DMS153 treated with DMSO at 0.1 percent for 48 hours (cell line): ENCODE measurements at regions not wholly inside any gene's neighbourhood (a gene's known extent, or its start where the extent isn't known, plus 50 kb on each side); places are given as distances from the start of the nearest gene placed in this dataset.

Source experiments
- DNase-seq: peaks from one replicate; lab custom pipeline; 2025; ENCODE audit not compliant: unreplicated experiment; lab: John Stamatoyannopoulos, UW

DNA sequence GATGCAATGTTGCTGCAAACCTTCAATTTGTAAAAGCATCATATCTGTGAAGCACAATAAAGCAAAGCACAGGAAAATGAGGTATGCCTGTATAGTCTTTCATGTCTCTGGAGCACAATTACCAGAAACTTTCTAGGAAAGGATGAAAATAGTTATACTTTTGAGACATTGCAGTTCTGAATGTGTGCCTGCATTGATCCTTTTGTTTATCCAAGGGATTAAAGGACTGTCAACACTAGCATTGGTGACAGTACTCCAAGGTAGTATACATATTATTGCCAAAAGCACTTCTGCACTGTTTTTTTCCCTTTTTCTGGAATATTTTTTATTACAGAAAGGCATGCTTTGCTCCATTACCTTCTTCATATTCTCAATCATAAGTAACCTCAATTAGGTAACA, 476.0 kb downstream of the GABRG1 start:
- DNase-seq: no peak

DNA sequence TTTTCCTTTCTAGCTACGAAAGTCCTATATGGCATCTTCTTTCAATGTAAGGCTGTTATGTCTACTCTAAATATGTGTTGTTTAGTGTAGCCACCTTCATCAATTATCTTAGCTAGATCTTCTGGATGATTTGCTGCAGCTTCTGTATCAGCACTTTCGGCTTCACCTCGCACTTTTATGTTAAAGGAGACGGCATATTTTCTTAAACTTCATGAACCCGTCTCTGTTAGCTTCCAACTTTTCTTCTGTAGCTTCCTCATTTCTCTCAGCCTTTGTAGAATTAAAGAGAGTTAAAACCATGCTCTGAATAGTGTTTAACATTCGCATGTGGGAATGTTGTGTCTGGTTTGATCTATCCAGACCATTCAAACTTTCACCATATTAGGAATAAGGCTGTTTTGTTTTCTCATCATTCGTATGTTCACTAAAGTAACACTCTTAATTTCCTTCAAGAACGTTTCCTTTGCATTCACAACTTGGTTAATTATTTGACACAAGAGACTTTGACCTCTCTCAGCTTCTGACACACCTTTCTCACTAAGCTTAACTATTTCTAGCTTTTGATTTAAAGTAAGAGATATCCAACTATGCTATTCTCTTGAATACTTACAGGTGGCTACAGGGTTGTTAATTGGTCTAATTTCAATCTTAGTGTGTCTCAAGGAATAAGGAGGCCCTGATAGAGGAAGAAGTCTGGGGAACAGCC, 476.8 kb downstream of the GABRG1 start:
- no peak for DNase-seq

- DNase-seq: no peak
Observed at GRCh38 chr4:45640281-45640680, 483.6 kb downstream of the GABRG1 start.

GRCh38 chr4:45638641-45639040, 485.2 kb downstream of the GABRG1 start:
- DNase-seq: no peak

- DNase-seq: no peak
Observed at GRCh38 chr4:45636175-45636574, 487.7 kb downstream of the GABRG1 start.

GRCh38 chr4:45629717-45630116, 494.1 kb downstream of the GABRG1 start:
- no peak for DNase-seq

DNA sequence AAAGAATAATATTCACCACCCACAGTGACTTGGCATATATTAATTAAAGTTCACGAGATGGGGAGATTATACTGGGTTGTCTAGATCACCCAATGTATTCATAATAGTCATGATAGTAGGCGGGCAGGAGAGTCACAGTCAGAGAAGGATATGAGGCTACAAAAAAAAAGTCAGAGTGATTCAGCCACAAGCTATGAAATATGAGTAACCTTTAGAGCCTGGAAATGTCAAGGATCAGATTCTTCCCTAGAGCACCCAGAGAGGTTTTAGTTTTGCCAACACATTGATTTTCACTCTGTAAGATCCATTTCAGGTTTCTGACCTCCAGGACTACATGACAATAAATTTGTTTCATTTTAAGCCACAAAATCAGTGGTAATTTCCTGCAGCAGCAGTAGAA, 501.9 kb downstream of the GABRG1 start:
- no peak for DNase-seq

DNA sequence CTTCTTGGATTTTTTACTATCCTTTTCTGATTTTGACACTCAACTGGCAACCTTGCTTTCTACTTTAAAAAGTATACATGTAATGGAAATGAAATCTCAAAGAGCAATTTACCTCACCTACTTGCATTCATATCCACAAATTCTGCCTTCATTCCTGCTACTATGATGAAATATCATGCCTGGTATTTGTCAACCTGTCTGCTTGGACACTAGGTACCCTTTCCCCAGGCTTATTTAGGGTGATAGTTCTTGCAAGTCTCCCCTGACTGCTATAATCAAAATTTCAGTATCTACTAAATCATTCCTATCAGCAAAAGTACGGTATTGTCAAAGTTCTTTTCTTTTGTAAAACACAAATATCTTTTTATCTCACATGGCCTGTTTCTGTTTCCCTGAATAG, 503.0 kb downstream of the GABRG1 start:
- no peak for DNase-seq

GRCh38 chr4:45596379-45597101, 527.3 kb downstream of the GABRG1 start:
- DNase-seq: no peak

DNA sequence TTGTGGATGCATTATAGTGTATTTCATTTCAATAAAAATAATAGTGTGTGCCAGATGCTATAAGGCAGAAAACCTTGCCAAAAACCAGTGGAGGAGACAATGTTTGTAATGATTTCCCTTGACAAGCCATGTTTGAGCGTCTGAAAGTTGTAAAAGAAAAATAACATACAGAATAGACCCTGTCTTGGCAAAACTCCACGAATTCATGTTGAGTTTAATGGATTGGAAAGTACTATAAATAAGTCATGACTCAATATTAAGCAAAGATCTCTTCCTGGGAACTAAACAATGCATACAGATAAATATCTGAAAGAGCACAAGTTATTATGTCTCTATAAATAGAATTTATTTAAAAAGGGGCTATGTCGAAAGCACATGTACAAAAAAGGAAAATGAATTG, 543.5 kb downstream of the GABRG1 start:
- DNase-seq: peak; percentile 24

- no peak for DNase-seq
Observed at GRCh38 chr4:45578874-45579273, 545.0 kb downstream of the GABRG1 start.

GRCh38 chr4:45576275-45576674, 547.6 kb downstream of the GABRG1 start:
- DNase-seq: no peak

DNA sequence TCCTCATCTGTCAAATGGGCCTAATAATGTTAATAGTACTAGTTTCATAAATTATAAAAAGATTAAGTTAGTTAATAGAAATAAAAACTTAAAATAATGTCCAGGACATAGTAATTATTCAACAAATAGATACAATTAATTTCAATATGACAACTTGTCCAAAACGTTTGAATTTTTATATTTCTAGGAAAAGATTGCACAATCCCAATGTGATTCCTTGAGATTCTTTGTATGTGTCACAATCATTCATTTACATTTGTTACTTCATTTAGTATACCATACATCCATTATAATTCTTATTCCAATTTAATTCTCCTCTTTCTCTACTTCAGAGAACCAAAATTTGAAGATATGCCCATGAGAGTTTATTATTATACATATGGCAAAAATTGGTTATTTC, 554.2 kb downstream of the GABRG1 start:
- DNase-seq: no peak

- no peak for DNase-seq
Observed at GRCh38 chr4:45568694-45569093, 555.2 kb downstream of the GABRG1 start.

DNA sequence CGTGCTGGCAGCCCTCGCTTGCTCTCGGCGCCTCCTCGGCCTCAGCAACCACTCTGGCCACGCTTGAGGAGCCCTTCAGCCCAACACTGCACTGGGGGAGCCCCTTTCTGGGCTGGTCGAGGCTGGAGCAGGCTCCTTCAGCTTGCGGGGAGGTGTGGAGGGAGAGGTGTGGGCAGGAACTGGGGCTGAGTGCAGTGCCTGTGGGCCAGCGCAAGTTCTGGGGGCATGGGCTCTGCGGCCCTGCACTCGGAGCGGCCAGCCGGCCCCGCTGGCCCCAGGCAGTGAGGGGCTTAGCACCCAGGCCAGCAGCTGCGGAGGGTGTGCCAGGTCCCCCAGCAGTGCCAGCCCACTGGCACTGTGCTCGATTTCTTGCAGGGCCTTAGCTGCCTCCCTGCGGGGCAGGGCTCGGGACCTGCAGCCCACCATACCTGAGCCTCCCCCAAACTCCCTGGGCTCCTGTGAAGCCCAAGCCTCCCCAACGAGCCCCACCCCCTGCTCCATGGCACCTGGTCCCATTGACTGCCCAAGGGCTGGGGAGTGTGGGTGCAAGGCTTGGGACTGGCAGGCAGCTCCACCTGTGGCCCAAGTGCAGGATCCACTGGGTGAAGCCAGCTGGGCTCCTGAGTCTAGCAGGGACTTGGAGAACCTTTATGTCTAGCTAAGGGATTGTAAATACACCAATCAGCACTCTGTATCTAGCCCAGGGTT, 556.8 kb downstream of the GABRG1 start:
- DNase-seq: no peak

DNA sequence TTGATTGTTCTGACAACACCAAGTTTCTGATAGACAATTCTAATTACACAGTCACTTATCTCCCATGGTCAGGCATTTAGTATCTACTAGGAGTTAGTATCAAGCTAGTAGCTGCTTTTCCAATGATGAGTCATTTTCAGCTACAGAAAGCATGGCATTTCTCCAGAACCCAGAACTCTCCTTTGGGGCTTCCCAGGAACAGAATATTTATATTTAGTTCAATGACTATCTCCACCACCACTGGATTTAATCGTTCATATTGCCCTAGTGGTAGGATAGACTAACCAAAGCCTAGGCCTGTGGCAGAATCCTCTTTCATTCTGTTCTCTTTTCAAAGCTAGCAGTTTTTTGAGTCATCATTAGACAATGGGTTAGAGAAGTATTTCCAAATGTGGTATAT, 569.4 kb downstream of the GABRG1 start:
- no peak for DNase-seq

DNA sequence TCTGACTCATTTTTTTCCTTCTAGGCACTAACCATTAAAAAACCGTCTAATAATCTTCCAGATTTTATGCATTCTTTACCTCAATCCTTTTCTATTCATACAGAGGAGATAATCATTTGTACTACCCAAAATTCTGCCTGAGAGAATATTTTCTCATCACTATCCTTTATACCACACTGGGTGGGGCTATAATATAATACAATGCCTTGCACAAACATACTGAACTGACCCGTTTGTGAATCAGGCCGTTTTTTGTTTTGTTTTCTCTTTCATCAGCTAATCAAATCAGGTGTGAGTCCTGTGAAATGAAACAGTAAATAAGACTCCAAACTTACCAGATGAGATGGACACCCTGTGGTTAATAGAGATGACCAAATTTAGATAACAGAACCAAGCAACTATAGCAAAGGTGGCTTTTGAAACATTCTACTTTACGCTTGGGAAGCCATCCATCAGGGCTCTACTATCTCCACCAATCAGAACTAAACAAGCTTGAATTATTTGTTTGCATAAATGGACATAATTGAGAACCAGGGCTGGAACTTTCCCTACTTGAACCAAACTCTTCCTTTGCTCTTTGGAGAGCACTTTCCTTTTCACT, 573.0 kb downstream of the GABRG1 start:
- no peak for DNase-seq

DNA sequence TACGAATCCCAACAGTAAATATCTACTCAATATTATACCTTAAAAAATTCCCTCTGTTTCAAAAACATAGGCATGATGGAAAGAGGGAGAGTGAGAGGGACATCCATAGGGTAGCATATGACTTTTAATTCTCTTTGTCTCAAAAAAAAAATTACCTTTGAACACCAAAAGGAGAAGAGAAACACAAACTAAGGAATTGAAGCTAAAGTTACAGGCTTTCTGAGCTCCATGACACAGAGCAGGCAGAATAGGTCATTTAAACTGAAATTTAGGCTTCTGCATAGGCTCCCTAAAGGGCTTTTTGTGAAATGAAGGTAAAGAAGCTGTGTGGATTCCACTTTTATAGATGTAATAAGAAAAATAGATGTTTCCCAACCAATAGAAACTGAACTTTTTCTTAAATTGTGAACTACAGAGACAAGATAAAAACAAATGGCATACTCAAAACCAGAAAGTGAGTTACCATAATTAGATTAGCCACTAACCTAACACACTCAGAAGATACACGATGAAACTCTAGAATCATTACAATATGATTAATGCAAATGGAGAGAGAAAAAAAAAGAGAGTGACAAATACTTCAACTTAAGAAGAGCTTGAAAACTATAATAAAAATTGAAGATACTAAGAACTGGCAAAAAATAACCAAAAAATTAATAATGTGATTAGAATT, 584.6 kb downstream of the GABRG1 start:
- no peak for DNase-seq

DNA sequence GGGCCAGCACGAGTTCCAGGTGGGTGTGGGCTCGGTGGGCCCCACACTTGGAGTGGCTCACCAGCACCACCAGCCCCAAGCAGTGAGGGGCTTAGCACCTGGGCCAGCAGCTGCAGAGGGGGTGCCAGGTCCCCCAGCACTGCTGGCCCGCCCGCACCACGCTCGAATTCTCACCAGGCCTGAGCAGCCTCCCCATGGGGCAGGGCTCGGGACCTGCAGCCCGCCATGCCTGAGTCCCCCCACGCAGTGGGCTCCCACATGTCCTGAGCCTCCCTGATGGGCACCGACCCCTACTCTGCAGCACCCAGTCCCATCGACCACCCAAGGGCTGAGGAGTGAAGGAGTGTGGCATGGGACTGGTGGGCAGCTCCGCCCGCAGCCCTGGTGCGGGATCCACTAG, 593.4 kb downstream of the GABRG1 start:
- DNase-seq: no peak

- DNase-seq: no peak
Observed at GRCh38 chr4:45527160-45527559, 596.7 kb downstream of the GABRG1 start.

GRCh38 chr4:45518832-45519231, 605.0 kb downstream of the GABRG1 start:
- no peak for DNase-seq
